Left colon (tissue), 2 donors: ENCODE measurements at regions not wholly inside any gene's neighbourhood (a gene's known extent, or its start where the extent isn't known, plus 50 kb on each side); places are given as distances from the start of the nearest gene placed in this dataset.
"Not testable (repeated sequence)": the region's sequence is repeated elsewhere in the genome, so short reads cannot be mapped to it uniquely, and the experiment has no call there.

Source experiments
- ATAC-seq: fragments of 200-7000 bp; cut with Tn5 transposase; one replicate; pipeline ENCODE4 v1.9.1; 2020; ENCODE audit warnings: mild to moderate bottlenecking, moderate library complexity
- DNase-seq, 2 donors: peaks; one replicate each; pipeline ENCODE4 v3.0.0-alpha.2; 2020
- intact Hi-C, 2 donors: fragments of 100-400 bp; cut with DNase I in 1 of 2; cut with micrococcal nuclease in 1 of 2; formaldehyde crosslinking; loops; one replicate each; pipeline versions ENCODE4 v1.11.2 to v1.14.0; 2022; cut with DNase I, micrococcal nuclease
- donor health status: DM: no; HTN: no; CAD: no.
- donor health status: DM: yes; HTN: yes; CAD: no.

DNA sequence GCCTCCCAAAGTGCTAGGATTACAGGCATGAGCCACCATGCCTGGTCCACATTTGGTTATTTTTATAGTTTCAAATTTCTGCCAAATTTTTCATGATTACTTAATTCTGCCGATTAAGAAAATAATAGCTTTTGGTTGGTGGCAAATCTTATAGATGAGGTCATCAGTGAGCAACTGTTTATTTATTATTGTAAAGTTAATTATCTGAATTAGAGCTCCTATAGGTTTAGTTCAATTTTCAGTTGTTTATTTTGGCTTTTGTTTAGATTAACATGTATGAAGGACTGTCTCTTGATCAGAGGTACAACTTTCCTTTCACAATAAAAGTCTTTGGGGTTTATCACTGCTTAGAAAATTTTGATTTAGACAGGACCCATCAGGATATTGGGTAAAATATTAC is 262.2 kb downstream of the SLC7A11 start:
- DNase-seq (no peak), ATAC-seq (no peak)
- intact Hi-C loops: no loop called here

- intact Hi-C loops: no loop called here
- no peak for DNase-seq
- no peak for ATAC-seq
Measured at GRCh38 chr4:137968956-137969678, 273.0 kb downstream of the SLC7A11 start.

GRCh38 chr4:137967480-137968190 is 274.5 kb downstream of the SLC7A11 start:
- intact Hi-C loops: no loop called here
- DNase-seq (no peak), ATAC-seq (no peak)

- no peak for ATAC-seq
Measured at GRCh38 chr4:137966504-137966903, 275.6 kb downstream of the SLC7A11 start.

DNA sequence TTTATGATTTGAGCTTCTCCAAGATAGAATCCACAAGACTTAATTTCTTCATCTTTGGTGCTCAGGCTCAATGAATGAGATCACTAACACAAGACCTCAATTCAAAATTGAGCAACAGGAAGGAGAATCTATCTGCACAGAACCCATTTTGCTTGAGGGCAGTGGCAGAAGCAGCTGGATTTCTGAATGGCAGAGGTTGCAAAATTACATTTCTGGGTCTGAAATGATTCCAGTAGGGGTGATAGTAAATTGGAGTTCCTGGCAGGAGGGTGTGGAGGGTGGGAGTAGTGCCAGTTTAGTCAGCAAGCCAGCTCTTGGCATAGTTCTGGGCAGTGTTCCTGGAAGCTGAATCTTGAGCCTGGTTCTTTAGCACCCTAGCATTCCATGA is 281.1 kb downstream of the SLC7A11 start:
- DNase-seq: no peak
- no peak for ATAC-seq

More at GRCh38 chr4:137966504-137966903, 275.6 kb downstream of the SLC7A11 start:
- DNase-seq: no peak
- intact Hi-C loops: no loop called here

GRCh38 chr4:137960371-137961050 is 281.6 kb downstream of the SLC7A11 start:
- intact Hi-C loops: no loop called here
- DNase-seq: no peak
- no peak for ATAC-seq

More for the DNA sequence above, 281.1 kb downstream of the SLC7A11 start:
- intact Hi-C loops: no loop called here

DNA sequence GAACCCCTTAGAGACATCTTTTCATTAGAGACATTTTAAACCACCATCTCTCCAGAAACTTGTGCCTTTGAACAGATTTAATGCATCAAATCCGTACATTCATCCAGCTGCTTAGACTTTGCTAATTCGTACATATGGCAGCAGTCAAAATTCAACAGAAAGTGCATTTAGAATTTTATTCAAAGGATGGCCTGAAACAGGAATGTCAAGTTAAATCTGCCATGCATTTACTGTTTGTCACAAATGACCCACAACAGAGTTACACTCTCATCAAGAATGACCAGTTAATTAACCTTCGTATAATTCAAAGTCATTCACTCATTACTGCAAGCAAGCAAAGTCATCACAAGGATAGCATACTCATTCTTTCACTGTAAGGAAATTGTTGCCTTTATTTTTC is 284.3 kb downstream of the SLC7A11 start:
- ATAC-seq: no peak
- intact Hi-C loops: no loop called here
- DNase-seq: no peak

DNA sequence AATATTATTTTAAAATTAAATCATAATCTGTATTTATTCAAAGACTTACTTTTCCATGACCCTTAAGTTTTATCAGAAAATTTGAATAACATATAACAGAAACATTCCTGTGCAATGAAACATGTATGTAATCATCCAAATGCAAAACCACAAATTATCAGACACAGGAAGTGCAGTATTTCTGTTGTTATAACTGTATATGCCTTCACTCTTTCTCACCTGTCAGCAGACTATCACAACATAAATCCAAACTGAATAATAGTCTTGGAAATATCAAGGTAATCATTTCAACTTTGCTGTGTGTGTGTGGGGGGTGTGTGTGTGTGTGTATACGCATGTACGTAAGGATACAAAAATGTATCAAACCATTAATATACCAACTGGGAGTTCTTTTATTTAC is 285.9 kb downstream of the SLC7A11 start:
- no peak for DNase-seq
- ATAC-seq: no peak
- intact Hi-C loops: no loop called here

GRCh38 chr4:137955595-137955994 is 286.6 kb downstream of the SLC7A11 start:
- ATAC-seq (no peak), DNase-seq (no peak)

GRCh38 chr4:137952116-137952515 is 290.0 kb downstream of the SLC7A11 start:
- ATAC-seq (no peak), DNase-seq (no peak)
- intact Hi-C loops: no loop called here

More at GRCh38 chr4:137955595-137955994, 286.6 kb downstream of the SLC7A11 start:
- intact Hi-C loops: no loop called here

- intact Hi-C loops: no loop called here
- no peak for ATAC-seq
- no peak for DNase-seq
Measured at GRCh38 chr4:137950286-137950685, 291.9 kb downstream of the SLC7A11 start.

GRCh38 chr4:137949746-137950145 is 292.4 kb downstream of the SLC7A11 start:
- ATAC-seq (no peak), DNase-seq (no peak)
- intact Hi-C loops: no loop called here

DNA sequence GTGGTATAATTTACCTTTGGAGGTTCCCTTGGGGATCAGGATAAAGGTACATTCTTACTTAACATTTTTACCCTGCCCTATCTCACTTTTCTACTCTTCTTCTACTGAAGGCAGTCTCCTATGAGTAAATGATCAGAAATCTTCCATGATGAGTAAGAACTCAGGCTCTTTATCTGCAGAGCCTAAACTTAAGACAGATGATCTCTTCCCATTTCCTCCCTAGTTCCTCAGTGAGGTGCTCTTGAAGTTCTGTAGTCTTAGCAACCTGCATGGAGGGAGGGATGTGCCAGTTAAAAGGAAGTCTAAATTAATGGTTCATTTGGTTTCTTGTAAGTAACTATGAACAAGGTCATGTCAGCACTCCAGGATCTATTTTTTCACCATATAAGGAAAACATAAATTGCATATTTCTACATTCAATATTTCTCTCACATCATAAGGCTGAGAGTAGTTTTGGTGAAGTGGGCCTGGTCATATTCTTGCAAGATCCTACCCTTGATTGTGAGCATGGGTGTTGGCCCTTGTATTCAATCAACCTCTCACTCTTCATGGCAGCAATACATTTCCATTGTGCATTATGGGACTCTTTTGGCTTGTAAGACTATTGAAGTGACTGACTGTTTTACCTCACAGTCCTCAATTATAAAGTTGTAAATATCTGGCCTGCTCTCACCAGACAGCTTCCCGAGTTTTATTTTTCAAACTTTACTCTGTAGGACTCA is 295.5 kb downstream of the SLC7A11 start:
- DNase-seq: no peak
- intact Hi-C loops: no loop called here
- ATAC-seq: no peak

DNA sequence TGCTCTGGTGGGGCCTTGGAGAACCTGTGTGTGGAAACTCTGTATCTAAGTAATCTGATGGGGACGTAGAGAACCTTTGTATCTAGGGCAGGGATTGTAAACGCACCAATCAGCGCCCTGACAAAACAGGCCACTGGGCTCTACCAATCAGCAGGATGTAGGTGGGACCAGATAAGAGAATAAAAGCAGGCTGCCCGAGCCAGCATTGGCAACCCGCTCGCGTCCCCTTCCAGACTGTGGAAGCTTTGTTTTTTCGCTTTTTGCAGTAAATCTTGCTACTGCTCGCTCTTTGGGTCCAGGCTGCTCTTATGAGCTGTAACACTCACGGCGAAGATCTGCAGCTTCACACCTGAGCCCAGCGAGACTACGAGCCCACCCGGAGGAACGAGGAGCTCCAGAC is 299.3 kb downstream of the SLC7A11 start:
- DNase-seq, intact Hi-C loops: not testable (repeated sequence)

DNA sequence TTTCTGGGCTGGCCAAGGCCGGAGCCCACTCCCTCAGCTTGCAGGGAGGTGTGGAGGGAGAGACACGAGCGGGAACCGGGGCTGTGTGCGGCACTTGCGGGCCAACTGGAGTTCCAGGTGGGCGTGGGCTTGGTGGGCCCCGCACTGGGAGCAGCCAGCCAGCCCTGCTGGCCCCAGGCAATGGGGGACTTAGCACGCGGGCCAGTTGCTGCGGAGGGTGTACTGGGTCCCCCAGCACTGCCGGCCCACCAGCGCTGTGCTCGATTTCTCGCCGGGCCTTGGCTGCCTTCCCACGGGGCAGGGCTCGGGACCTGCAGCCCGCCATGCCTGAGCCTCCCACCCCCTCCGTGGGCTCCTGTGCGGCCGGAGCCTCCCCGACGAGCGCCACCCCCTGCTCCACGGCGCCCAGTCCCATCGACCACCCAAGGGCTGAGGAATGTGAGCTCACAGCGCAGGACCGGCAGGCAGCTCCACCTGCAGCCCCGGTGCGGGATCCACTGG is 300.1 kb downstream of the SLC7A11 start:
- ATAC-seq, DNase-seq, intact Hi-C loops: not testable (repeated sequence)

More for the DNA sequence above, 299.3 kb downstream of the SLC7A11 start:
- ATAC-seq: not testable (repeated sequence)

DNA sequence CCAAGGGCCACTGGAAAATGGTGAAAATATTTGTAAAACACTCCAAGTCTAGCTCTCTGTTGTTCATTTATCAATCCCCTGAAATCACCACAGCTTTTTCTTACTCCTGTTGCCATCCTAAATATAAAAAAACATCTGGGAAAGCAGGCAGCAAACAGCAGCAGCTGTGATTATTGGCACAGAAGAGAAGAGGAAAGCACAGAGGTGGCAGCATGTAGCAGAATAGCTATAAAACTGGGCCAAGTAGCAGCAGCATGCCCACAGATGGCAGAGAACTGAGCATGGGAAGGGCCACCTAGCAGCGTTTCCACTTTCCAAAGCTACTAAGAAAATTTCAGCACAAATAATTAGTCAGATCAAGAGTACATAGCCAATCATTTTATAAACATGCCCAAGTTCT is 307.2 kb downstream of the SLC7A11 start:
- DNase-seq (no peak), ATAC-seq (no peak)
- intact Hi-C loops: no loop called here

GRCh38 chr4:137934046-137934445 is 308.1 kb downstream of the SLC7A11 start:
- DNase-seq: no peak
- ATAC-seq: no peak
- intact Hi-C loops: no loop called here

GRCh38 chr4:137927972-137928371 is 314.2 kb downstream of the SLC7A11 start:
- intact Hi-C loops: no loop called here
- DNase-seq (no peak), ATAC-seq (no peak)

DNA sequence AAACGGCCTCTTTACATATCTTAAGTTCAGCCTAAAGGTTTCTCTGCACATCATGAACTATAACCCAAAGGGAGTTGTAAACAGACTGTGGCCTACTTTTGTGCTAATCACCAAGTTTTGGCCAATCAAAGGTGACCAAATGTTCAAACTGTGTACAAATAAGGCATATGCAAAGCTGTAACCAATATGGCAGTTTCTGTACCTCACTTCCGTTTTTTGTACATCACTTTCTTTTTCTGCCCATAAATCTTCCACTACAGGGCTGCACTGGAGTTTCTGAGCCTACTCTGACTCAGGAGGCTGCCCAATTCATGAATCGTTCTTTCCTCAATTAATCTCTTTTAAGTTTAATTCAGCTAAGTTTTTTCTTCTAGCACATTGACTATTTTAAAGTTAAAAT is 318.7 kb downstream of the SLC7A11 start:
- ATAC-seq (no peak), DNase-seq (no peak)
- intact Hi-C loops: no loop called here
